WTC11 (cell line): ENCODE measurements at regions not wholly inside any gene's neighbourhood (a gene's known extent, or its start where the extent isn't known, plus 50 kb on each side); places are given as distances from the start of the nearest gene placed in this dataset.

Experiments
- ATAC-seq: fragments of 200-7000 bp; cut with Tn5 transposase; 2 replicates; pipeline ENCODE4 v1.10.0; 2021; ENCODE audit warnings: mild to moderate bottlenecking, moderate library complexity
- CTCF ChIA-PET: fragments of 300-600 bp; sonication (Branson Sonifier 250); formaldehyde crosslinking; loops from one replicate; lab custom pipeline; 2021; ENCODE audit warnings: antibody characterized with exemption; lab: Charles Lee
- POLR2A ChIA-PET: fragments of 350-600 bp; sonication (Branson Sonifier 250); formaldehyde crosslinking; loops from one replicate; lab custom pipeline; 2021; ENCODE audit warnings: antibody characterized with exemption; lab: Charles Lee
- DNase-seq: peaks from one replicate; pipeline ENCODE4 v3.0.0; 2021; ENCODE audit warnings: low spot score
- H3K27ac Mint-ChIP-seq: 2 replicates; pipeline ENCODE4 v1.8.0; 2021; ENCODE audit warnings: mixed read lengths
- H3K27me3 Mint-ChIP-seq: 2 replicates; pipeline ENCODE4 v1.8.0; 2021; ENCODE audit warnings: low read depth, mild to moderate bottlenecking, moderate library complexity, mixed read lengths
- H3K36me3 Mint-ChIP-seq: 2 replicates; pipeline ENCODE4 v1.8.0; 2021; ENCODE audit warnings: mixed read lengths
- H3K4me1 Mint-ChIP-seq: 2 replicates; pipeline ENCODE4 v1.8.0; 2022; ENCODE audit warnings: mixed read lengths
- H3K4me3 Mint-ChIP-seq: 2 replicates; pipeline ENCODE4 v1.8.0; 2021; ENCODE audit warnings: mild to moderate bottlenecking, moderate library complexity, mixed read lengths
- H3K9me3 Mint-ChIP-seq: 2 replicates; pipeline ENCODE4 v1.8.0; 2021; ENCODE audit warnings: mixed read lengths
- CREB1 ChIP-seq: sonication (generic); formaldehyde crosslinking; IDR thresholded peaks from 2 replicates; pipeline ENCODE4 v1.8.0; 2023; ENCODE audit warnings: mild to moderate bottlenecking, missing genetic modification reagents
- CREM ChIP-seq: sonication (generic); formaldehyde crosslinking; IDR thresholded peaks from 2 replicates; pipeline ENCODE4 v1.8.1; 2022; ENCODE audit warnings: mild to moderate bottlenecking, missing genetic modification reagents, moderate library complexity
- FOXK1 ChIP-seq: sonication (generic); formaldehyde crosslinking; IDR thresholded peaks from 2 replicates; pipeline ENCODE4 v1.8.0; 2022; ENCODE audit warnings: mild to moderate bottlenecking, moderate library complexity, missing genetic modification reagents
- FOXP1 ChIP-seq: sonication (generic); formaldehyde crosslinking; IDR thresholded peaks from 2 replicates; pipeline ENCODE4 v1.8.0; 2022; ENCODE audit warnings: missing genetic modification reagents, mild to moderate bottlenecking, moderate library complexity, borderline replicate concordance
- GRHL2 ChIP-seq: fragments of 250-450 bp; sonication (Bioruptor Pico); IDR thresholded peaks from 2 replicates; pipeline ENCODE4 v1.8.0; 2022; ENCODE audit warnings: mild to moderate bottlenecking, moderate library complexity; ENCODE audit not compliant: insufficient replicate concordance, severe bottlenecking
- NR2C2 ChIP-seq: sonication (generic); formaldehyde crosslinking; IDR thresholded peaks from 2 replicates; pipeline ENCODE4 v1.8.0; 2022; ENCODE audit warnings: mild to moderate bottlenecking, missing genetic modification reagents
- PRRX2 ChIP-seq: fragments of 250-450 bp; sonication (Bioruptor Pico); IDR thresholded peaks from 2 replicates; pipeline ENCODE4 v1.8.0; 2021; ENCODE audit warnings: mild to moderate bottlenecking
- RELA ChIP-seq: sonication (generic); formaldehyde crosslinking; IDR thresholded peaks from 2 replicates; pipeline ENCODE4 v1.8.1; 2022; ENCODE audit warnings: missing genetic modification reagents, mild to moderate bottlenecking, borderline replicate concordance
- SOX15 ChIP-seq: fragments of 250-450 bp; sonication (Bioruptor Pico); IDR thresholded peaks from 2 replicates; pipeline ENCODE4 v1.9.0; 2021; ENCODE audit warnings: mild to moderate bottlenecking
- TCF7 ChIP-seq: sonication (generic); formaldehyde crosslinking; IDR thresholded peaks from 2 replicates; pipeline ENCODE4 v1.8.0; 2022; ENCODE audit warnings: mild to moderate bottlenecking, low read depth, missing genetic modification reagents, moderate library complexity
- TF ChIP-seq, protein P1 (sequence below): sonication (generic); formaldehyde crosslinking; IDR thresholded peaks from 2 replicates; pipeline ENCODE4 v1.8.0; 2022; ENCODE audit warnings: mild to moderate bottlenecking, missing genetic modification reagents
- TF ChIP-seq, protein P2 (sequence below): fragments of 250-450 bp; sonication (Bioruptor Pico); IDR thresholded peaks from 2 replicates; pipeline ENCODE4 v1.9.0; 2021; ENCODE audit warnings: mild to moderate bottlenecking, borderline replicate concordance
- TF ChIP-seq, protein P3 (sequence below): sonication (generic); formaldehyde crosslinking; IDR thresholded peaks from 2 replicates; pipeline ENCODE4 v1.8.0; 2022; ENCODE audit warnings: mild to moderate bottlenecking, missing genetic modification reagents
- TF ChIP-seq, protein P4 (sequence below): fragments of 250-450 bp; sonication (Bioruptor Pico); IDR thresholded peaks from 2 replicates; pipeline ENCODE4 v1.9.0; 2021; ENCODE audit warnings: mild to moderate bottlenecking
- TF ChIP-seq, protein P5 (sequence below): sonication (generic); formaldehyde crosslinking; IDR thresholded peaks from 2 replicates; pipeline ENCODE4 v1.8.1; 2022; ENCODE audit warnings: low read depth, mild to moderate bottlenecking, moderate library complexity, missing genetic modification reagents, borderline replicate concordance
- TF ChIP-seq, protein P6 (sequence below): fragments of 200-600 bp; IDR thresholded peaks from 2 replicates; pipeline ENCODE4 v1.8.0; 2022; ENCODE audit warnings: antibody characterized with exemption
- TF ChIP-seq, protein P7 (sequence below): sonication (generic); formaldehyde crosslinking; IDR thresholded peaks from 2 replicates; pipeline ENCODE4 v1.8.1; 2022; ENCODE audit warnings: mild to moderate bottlenecking, moderate library complexity, missing genetic modification reagents

DNA sequence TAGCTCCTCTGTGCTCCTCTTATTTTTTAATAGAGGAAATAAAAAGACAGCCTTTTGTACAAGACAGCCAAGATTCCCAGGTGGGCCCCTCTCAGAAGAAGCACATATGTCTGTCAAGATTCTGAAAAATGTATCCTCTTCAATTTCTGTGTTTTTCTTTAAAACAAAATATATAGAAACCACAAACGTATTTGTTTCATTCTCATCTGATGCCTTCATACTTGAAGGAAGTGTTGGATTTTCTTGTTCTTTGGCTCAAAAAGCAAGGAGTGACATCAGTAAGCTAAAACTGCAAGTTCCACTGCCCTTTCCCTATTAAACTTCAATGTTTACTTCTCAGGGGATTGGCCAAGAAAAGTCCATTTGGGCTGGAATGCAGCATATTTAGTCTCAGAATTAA, 193.8 kb upstream of the OSR1 start:
- ChIA-PET POLR2A (no interaction called here), CTCF (no interaction called here)
- H3K27ac Mint-ChIP-seq: no peak overlapping the region
- peaks cover 4% of the 10 kb centered on the region; the same call in 1 of the 2 replicates for H3K9me3 Mint-ChIP-seq
- no peaks in the 10 kb centered on the region for H3K36me3 Mint-ChIP-seq
- H3K27me3 Mint-ChIP-seq: no peaks in the 10 kb centered on the region; the same call in 1 of the 2 replicates
- no peaks in the 10 kb centered on the region for H3K4me1 Mint-ChIP-seq
- DNase-seq (no peak), ATAC-seq (no peak)
- H3K4me3 Mint-ChIP-seq: no peak overlapping the region
- TF ChIP-seq GRHL2 (CRISPR knock-in tag) (no peak), TCF7 (CRISPR knock-in tag) (no peak), FOXK1 (CRISPR knock-in tag) (no peak), NR2C2 (CRISPR knock-in tag) (no peak), SOX15 (no peak), CREB1 (no peak), CREM (CRISPR knock-in tag) (no peak), FOXP1 (CRISPR knock-in tag) (no peak)
- TF ChIP-seq, protein P1, sequence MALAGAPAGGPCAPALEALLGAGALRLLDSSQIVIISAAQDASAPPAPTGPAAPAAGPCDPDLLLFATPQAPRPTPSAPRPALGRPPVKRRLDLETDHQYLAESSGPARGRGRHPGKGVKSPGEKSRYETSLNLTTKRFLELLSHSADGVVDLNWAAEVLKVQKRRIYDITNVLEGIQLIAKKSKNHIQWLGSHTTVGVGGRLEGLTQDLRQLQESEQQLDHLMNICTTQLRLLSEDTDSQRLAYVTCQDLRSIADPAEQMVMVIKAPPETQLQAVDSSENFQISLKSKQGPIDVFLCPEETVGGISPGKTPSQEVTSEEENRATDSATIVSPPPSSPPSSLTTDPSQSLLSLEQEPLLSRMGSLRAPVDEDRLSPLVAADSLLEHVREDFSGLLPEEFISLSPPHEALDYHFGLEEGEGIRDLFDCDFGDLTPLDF: no peak
- TF ChIP-seq, protein P2, sequence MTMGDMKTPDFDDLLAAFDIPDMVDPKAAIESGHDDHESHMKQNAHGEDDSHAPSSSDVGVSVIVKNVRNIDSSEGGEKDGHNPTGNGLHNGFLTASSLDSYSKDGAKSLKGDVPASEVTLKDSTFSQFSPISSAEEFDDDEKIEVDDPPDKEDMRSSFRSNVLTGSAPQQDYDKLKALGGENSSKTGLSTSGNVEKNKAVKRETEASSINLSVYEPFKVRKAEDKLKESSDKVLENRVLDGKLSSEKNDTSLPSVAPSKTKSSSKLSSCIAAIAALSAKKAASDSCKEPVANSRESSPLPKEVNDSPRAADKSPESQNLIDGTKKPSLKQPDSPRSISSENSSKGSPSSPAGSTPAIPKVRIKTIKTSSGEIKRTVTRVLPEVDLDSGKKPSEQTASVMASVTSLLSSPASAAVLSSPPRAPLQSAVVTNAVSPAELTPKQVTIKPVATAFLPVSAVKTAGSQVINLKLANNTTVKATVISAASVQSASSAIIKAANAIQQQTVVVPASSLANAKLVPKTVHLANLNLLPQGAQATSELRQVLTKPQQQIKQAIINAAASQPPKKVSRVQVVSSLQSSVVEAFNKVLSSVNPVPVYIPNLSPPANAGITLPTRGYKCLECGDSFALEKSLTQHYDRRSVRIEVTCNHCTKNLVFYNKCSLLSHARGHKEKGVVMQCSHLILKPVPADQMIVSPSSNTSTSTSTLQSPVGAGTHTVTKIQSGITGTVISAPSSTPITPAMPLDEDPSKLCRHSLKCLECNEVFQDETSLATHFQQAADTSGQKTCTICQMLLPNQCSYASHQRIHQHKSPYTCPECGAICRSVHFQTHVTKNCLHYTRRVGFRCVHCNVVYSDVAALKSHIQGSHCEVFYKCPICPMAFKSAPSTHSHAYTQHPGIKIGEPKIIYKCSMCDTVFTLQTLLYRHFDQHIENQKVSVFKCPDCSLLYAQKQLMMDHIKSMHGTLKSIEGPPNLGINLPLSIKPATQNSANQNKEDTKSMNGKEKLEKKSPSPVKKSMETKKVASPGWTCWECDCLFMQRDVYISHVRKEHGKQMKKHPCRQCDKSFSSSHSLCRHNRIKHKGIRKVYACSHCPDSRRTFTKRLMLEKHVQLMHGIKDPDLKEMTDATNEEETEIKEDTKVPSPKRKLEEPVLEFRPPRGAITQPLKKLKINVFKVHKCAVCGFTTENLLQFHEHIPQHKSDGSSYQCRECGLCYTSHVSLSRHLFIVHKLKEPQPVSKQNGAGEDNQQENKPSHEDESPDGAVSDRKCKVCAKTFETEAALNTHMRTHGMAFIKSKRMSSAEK (CRISPR knock-in tag): no peak
- TF ChIP-seq, protein P3, sequence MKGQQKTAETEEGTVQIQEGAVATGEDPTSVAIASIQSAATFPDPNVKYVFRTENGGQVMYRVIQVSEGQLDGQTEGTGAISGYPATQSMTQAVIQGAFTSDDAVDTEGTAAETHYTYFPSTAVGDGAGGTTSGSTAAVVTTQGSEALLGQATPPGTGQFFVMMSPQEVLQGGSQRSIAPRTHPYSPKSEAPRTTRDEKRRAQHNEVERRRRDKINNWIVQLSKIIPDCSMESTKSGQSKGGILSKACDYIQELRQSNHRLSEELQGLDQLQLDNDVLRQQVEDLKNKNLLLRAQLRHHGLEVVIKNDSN (CRISPR knock-in tag): no peak
- TF ChIP-seq, protein P4, sequence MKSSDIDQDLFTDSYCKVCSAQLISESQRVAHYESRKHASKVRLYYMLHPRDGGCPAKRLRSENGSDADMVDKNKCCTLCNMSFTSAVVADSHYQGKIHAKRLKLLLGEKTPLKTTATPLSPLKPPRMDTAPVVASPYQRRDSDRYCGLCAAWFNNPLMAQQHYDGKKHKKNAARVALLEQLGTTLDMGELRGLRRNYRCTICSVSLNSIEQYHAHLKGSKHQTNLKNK (CRISPR knock-in tag): no peak
- TF ChIP-seq, protein P5, sequence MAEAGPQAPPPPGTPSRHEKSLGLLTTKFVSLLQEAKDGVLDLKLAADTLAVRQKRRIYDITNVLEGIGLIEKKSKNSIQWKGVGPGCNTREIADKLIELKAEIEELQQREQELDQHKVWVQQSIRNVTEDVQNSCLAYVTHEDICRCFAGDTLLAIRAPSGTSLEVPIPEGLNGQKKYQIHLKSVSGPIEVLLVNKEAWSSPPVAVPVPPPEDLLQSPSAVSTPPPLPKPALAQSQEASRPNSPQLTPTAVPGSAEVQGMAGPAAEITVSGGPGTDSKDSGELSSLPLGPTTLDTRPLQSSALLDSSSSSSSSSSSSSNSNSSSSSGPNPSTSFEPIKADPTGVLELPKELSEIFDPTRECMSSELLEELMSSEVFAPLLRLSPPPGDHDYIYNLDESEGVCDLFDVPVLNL (CRISPR knock-in tag): no peak
- TF ChIP-seq, protein P6, sequence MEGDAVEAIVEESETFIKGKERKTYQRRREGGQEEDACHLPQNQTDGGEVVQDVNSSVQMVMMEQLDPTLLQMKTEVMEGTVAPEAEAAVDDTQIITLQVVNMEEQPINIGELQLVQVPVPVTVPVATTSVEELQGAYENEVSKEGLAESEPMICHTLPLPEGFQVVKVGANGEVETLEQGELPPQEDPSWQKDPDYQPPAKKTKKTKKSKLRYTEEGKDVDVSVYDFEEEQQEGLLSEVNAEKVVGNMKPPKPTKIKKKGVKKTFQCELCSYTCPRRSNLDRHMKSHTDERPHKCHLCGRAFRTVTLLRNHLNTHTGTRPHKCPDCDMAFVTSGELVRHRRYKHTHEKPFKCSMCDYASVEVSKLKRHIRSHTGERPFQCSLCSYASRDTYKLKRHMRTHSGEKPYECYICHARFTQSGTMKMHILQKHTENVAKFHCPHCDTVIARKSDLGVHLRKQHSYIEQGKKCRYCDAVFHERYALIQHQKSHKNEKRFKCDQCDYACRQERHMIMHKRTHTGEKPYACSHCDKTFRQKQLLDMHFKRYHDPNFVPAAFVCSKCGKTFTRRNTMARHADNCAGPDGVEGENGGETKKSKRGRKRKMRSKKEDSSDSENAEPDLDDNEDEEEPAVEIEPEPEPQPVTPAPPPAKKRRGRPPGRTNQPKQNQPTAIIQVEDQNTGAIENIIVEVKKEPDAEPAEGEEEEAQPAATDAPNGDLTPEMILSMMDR: no peak
- TF ChIP-seq, protein P7, sequence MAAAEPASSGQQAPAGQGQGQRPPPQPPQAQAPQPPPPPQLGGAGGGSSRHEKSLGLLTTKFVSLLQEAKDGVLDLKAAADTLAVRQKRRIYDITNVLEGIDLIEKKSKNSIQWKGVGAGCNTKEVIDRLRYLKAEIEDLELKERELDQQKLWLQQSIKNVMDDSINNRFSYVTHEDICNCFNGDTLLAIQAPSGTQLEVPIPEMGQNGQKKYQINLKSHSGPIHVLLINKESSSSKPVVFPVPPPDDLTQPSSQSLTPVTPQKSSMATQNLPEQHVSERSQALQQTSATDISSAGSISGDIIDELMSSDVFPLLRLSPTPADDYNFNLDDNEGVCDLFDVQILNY (CRISPR knock-in tag): no peak

DNA sequence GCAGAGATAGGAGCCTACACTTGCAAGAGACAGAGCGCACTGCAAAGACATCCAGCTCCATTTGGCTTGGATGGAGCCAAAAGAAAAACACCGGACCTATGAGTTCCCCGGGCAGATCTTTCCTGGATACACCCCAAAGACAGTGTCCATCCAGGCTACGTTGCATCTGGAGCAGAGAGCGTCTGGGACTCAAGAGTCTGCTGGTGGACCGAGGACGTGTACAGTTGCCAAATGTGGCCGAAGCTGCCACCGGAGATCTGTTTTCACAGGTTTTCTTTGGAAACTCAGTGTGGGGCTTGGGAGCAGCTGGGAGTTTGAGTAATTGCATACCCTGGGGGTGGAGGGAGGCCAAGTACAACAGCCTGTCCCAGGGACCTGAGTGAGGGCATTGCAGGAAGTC, 192.3 kb upstream of the OSR1 start:
- DNase-seq: no peak
- ChIA-PET CTCF (no interaction called here), POLR2A (no interaction called here)
- Mint-ChIP-seq H3K36me3 (no peaks in the 10 kb centered on the region), H3K27me3 (no peaks in the 10 kb centered on the region; the same call in 1 of the 2 replicates), H3K4me1 (no peaks in the 10 kb centered on the region), H3K27ac (no peak overlapping the region), H3K9me3 (peaks cover 4% of the 10 kb centered on the region; the same call in 1 of the 2 replicates), H3K4me3 (no peak overlapping the region)
- no peak for ATAC-seq
- TF ChIP-seq, protein P2 (CRISPR knock-in tag): no peak
- TF ChIP-seq RELA (CRISPR knock-in tag): no peak
- no peak for TF ChIP-seq PRRX2 (CRISPR knock-in tag)
